ENCODE measurements at regions not wholly inside any gene's neighbourhood (a gene's known extent, or its start where the extent isn't known, plus 50 kb on each side); places are given as distances from the start of the nearest gene placed in this dataset.

DNA sequence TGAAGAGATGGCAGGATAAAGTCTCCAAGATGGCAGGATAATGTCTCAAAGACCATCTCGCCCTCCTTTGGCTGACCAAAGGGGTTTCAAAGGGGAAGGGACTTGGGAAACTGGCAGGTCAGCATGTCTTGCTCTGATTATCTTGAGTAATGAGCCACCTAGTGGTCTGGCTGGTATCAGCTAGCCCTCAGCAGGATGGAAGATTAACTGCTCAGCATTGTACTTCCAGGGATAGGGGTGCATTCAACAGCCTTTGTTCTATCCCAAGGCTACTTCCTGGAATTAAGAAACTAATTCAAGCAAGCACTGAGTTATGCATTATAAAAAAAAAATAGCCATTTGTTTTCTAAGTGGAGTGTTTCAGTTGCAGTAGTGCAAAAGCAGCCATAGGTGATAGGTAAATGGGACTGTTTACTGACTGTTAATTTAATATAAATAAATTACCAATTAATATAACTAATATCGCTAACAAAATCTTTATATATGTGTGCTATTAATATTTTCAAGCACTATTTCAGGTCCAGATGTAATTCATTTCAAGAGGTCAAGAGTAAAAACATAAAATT is 555.5 kb downstream of the CDH9 start:
- Mint-ChIP-seq H3K9me3 (peaks cover 7% of the 10 kb centered on the region), H3K4me3 (no peak overlapping the region), H3K27ac (no peak overlapping the region), H3K27me3 (ENCODE audit: insufficient read depth) (no peaks in the 10 kb centered on the region), H3K4me1 (peaks cover 8% of the 10 kb centered on the region), H3K36me3 (ENCODE audit: low read depth) (no peaks in the 10 kb centered on the region)
- no peaks in the 10 kb centered on the region for H3K36me3 ChIP-seq (ENCODE audit: control insufficient read depth, insufficient read depth, low read length)
- peaks cover 4% of the 10 kb centered on the region for H3K4me1 ChIP-seq (ENCODE audit: control insufficient read depth, insufficient read depth, low read length)
- 56 to 65% methylated on average over 1 of the region's 2 CpGs for WGBS, 2 experiments (ENCODE audit: insufficient coverage in 1 of 2, insufficient read length in 1 of 2)
- H3K27me3 ChIP-seq (ENCODE audit: control insufficient read depth, insufficient read depth, low read length, poor library complexity, severe bottlenecking) = no peaks in the 10 kb centered on the region
- peak; percentile 89 for DNase-seq
- H3K9ac ChIP-seq (ENCODE audit: extremely low read depth, low read length, poor library complexity, severe bottlenecking) = no peak overlapping the region
- no peaks in the 10 kb centered on the region for H3K9me3 ChIP-seq (ENCODE audit: control insufficient read depth, low read length)
- TF ChIP-seq, protein P1, sequence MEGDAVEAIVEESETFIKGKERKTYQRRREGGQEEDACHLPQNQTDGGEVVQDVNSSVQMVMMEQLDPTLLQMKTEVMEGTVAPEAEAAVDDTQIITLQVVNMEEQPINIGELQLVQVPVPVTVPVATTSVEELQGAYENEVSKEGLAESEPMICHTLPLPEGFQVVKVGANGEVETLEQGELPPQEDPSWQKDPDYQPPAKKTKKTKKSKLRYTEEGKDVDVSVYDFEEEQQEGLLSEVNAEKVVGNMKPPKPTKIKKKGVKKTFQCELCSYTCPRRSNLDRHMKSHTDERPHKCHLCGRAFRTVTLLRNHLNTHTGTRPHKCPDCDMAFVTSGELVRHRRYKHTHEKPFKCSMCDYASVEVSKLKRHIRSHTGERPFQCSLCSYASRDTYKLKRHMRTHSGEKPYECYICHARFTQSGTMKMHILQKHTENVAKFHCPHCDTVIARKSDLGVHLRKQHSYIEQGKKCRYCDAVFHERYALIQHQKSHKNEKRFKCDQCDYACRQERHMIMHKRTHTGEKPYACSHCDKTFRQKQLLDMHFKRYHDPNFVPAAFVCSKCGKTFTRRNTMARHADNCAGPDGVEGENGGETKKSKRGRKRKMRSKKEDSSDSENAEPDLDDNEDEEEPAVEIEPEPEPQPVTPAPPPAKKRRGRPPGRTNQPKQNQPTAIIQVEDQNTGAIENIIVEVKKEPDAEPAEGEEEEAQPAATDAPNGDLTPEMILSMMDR (conservative IDR thresholded peaks at IDR 0.05) = peak; percentile 91
- no peak overlapping the region for H3K4me3 ChIP-seq (ENCODE audit: low read length)
- no peak overlapping the region for H3K27ac ChIP-seq (ENCODE audit: low read depth, low read length)

DNA sequence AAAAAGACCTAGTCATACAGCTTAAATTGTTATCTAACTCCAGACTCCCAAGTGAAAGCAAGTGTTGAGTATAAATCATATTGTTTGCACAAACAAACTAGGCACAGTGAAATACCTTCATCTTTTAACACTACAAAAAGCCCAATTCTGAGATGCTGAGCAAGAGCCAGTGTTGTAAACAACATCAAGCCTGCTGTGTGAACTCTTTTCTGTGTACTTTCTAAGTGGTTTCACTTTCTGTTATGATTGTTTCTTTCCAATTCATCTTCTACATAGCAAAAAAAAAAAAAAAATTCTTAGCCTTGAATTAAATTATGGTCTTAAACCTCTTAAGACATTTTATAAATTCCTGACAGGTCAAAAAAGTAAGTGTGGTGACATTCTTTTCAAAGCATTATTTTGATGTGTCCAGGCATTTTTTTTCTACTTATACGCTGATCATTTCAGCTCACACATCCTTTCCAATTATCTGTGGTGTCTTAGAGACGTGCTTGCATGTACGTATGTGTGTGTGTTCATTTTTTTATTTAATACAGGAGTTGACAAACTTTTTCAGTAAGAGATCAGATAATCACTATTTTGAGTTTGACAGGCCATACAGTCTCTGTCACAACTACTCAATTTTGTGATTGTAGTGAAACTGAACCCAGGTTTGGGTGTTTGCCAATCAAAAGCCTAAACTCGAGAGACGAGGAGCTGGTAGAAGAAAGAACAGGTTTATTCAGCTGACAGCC is 556.1 kb downstream of the CDH9 start:
- H3K4me3 Mint-ChIP-seq = no peak overlapping the region
- peaks cover 4% of the 10 kb centered on the region for H3K4me1 Mint-ChIP-seq
- Histone ChIP-seq H3K4me1 (ENCODE audit: control insufficient read depth, insufficient read depth, low read length) (peaks cover 4% of the 10 kb centered on the region), H3K27me3 (ENCODE audit: control insufficient read depth, insufficient read depth, low read length, poor library complexity, severe bottlenecking) (no peaks in the 10 kb centered on the region), H3K9ac (ENCODE audit: extremely low read depth, low read length, poor library complexity, severe bottlenecking) (no peak overlapping the region), H3K27ac (ENCODE audit: low read depth, low read length) (no peak overlapping the region), H3K9me3 (ENCODE audit: control insufficient read depth, low read length) (no peaks in the 10 kb centered on the region), H3K36me3 (ENCODE audit: control insufficient read depth, insufficient read depth, low read length) (no peaks in the 10 kb centered on the region), H3K4me3 (ENCODE audit: low read length) (no peak overlapping the region)
- 91 to 97% methylated on average over 3 to 5 of the region's 5 CpGs for WGBS, 2 experiments (ENCODE audit: insufficient coverage in 1 of 2, insufficient read length in 1 of 2)
- peaks cover 7% of the 10 kb centered on the region for H3K9me3 Mint-ChIP-seq
- TF ChIP-seq, protein P1 (conservative IDR thresholded peaks at IDR 0.05) = no peak
- H3K27ac Mint-ChIP-seq = no peak overlapping the region
- H3K27me3 Mint-ChIP-seq (ENCODE audit: insufficient read depth) = no peaks in the 10 kb centered on the region
- no peak for DNase-seq
- no peaks in the 10 kb centered on the region for H3K36me3 Mint-ChIP-seq (ENCODE audit: low read depth)

DNA sequence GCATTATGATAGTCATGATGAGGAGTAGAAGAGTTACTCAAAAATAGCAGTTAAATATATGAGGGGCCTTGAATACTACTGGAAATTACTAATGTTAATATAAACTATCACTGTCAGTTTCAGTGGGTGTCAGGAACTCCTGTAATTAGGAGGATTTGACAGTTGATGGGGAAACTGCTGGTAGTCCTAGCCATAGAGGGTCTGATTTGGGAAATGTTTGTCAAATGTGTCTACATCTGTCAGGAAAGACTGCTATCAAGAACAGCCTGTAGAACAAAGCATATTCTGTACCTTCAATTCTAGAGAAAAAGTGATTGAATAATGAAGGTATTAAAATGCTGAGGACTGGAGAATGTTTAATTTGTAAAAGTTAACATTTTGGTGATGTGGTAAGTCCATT is 567.9 kb downstream of the CDH9 start:
- peaks cover 11% of the 10 kb centered on the region for H3K27me3 Mint-ChIP-seq (ENCODE audit: insufficient read depth)
- H3K4me1 Mint-ChIP-seq = no peaks in the 10 kb centered on the region
- no peaks in the 10 kb centered on the region for H3K36me3 ChIP-seq (ENCODE audit: control insufficient read depth, insufficient read depth, low read length)
- H3K4me1 ChIP-seq (ENCODE audit: control insufficient read depth, insufficient read depth, low read length) = no peaks in the 10 kb centered on the region
- H3K4me3 ChIP-seq (ENCODE audit: low read length) = no peak overlapping the region
- no peak for DNase-seq
- TF ChIP-seq, protein P1 (conservative IDR thresholded peaks at IDR 0.05) = no peak
- no peaks in the 10 kb centered on the region for H3K9me3 ChIP-seq (ENCODE audit: control insufficient read depth, low read length)
- no peak overlapping the region for H3K9ac ChIP-seq (ENCODE audit: extremely low read depth, low read length, poor library complexity, severe bottlenecking)
- no peaks in the 10 kb centered on the region for H3K9me3 Mint-ChIP-seq
- no peak overlapping the region for H3K4me3 Mint-ChIP-seq
- no peaks in the 10 kb centered on the region for H3K36me3 Mint-ChIP-seq (ENCODE audit: low read depth)
- no peak overlapping the region for H3K27ac ChIP-seq (ENCODE audit: low read depth, low read length)
- H3K27me3 ChIP-seq (ENCODE audit: control insufficient read depth, insufficient read depth, low read length, poor library complexity, severe bottlenecking) = peaks cover 7% of the 10 kb centered on the region
- H3K27ac Mint-ChIP-seq = no peak overlapping the region

Data from endodermal cell (in vitro differentiated cells).